Thoracic aorta (tissue), 2 donors: ENCODE measurements at regions not wholly inside any gene's neighbourhood (a gene's known extent, or its start where the extent isn't known, plus 50 kb on each side); places are given as distances from the start of the nearest gene placed in this dataset.

ENCODE experiments used
- ATAC-seq: fragments of 150-250 bp; one replicate; pipeline ENCODE4 v1.8.0; 2017; ENCODE audit warnings: low read depth; ENCODE audit not compliant: insufficient number of reproducible peaks, low FRiP score
- DNase-seq: peaks from one replicate; pipeline ENCODE4 v3.0.0-alpha.2; 2020; ENCODE audit warnings: low spot score
- H3K27ac ChIP-seq, 2 donors: fragments of 200-600 bp; sonication (generic); 1 replicate in 1 of 2; 2 replicates in 1 of 2; pipeline ENCODE4 v1.5.1; 2016; ENCODE audit warnings: mild to moderate bottlenecking in 2 of 2, moderate library complexity in 2 of 2
- H3K27me3 ChIP-seq: fragments of 200-600 bp; sonication (generic); replicated peaks from 2 replicates; pipeline ENCODE4 v1.6.0; 2016; ENCODE audit warnings: mild to moderate bottlenecking; ENCODE audit not compliant: insufficient read depth
- H3K36me3 ChIP-seq: fragments of 200-600 bp; sonication (generic); one replicate; pipeline ENCODE4 v1.5.1; 2016
- H3K4me1 ChIP-seq, 2 donors: fragments of 200-600 bp; sonication (generic); 1 replicate in 1 of 2; 2 replicates in 1 of 2; pipeline versions ENCODE4 v1.5.1 to v1.6.0; 2016; ENCODE audit warnings: low read depth in 2 of 2, mild to moderate bottlenecking in 1 of 2; ENCODE audit not compliant: control insufficient read depth in 1 of 2
- H3K4me3 ChIP-seq: fragments of 200-600 bp; sonication (generic); 2 replicates; pipeline ENCODE4 v1.5.1; 2016; ENCODE audit warnings: mild to moderate bottlenecking
- H3K9me3 ChIP-seq: fragments of 200-600 bp; sonication (generic); 2 replicates; pipeline ENCODE4 v1.5.1; 2016
- CTCF ChIP-seq: fragments of 200-600 bp; sonication (generic); IDR thresholded peaks from one replicate; pipeline ENCODE4 v1.5.1; 2019; ENCODE audit warnings: antibody characterized with exemption

DNA sequence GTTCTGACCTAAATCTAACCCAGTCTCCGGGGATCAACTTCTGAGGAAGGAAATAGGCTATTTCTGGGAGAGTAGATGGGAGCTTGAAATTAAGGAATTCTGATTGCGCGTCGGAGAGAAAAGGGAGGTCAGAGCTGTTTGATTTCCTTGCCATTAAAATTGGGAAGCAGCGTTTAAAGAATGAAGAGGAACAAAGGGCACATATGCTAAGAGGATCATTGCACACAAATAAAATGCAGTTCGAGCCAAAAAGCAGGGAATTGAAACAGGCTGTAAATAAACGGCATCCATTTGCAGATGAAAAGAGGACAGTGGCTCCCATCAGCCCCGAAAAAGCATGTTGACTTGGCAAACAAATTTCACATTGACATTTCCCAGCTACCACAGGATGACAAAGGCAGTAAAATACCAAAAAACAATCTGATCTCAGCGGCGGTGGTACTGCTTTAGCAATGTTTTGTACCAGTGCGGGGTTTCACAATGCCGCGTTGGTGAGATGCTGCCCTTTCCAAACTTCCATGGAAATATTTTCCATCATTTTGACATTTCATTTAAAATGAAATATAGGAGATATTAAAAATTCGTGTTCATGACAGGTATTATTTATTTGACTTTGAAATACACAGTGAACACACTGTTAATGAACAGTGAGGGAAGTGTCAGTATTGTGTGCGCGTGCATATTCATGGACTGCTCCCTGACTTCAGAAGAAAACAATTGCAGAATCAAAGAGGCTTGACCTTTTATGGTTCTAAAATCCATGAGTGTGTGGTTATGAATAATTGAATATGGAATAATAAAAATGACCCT is 108.8 kb downstream of the SQOR start:
- DNase-seq (no peak), ATAC-seq (no peak)
- no peak for TF ChIP-seq CTCF
- no peaks in the 10 kb centered on the region for H3K27me3 ChIP-seq
- no peaks in the 10 kb centered on the region for H3K9me3 ChIP-seq
- H3K4me3 ChIP-seq: no peak overlapping the region
- H3K4me1 ChIP-seq: no peaks in the 10 kb centered on the region
- no peak overlapping the region for H3K27ac ChIP-seq
- no peaks in the 10 kb centered on the region for H3K36me3 ChIP-seq

DNA sequence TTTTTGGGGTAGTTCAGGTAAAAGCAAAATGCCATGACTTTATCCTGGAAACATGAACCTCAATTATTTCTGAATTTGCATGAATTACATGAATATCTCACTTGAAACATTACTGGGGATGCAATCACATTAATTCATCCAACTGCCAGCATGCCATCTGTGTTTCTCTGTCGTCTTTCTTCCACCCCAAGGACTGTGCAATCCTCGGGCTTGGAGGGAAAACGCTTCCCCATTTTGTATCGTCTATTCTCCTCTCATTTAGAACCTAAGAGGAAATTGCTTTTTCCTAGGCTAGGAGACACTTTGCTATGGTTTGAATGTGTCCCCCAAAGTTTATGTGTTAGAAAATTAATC is 109.4 kb downstream of the SQOR start:
- TF ChIP-seq CTCF: no peak
- Histone ChIP-seq H3K9me3 (no peaks in the 10 kb centered on the region), H3K4me1 (no peaks in the 10 kb centered on the region), H3K4me3 (no peak overlapping the region), H3K27ac (no peak overlapping the region), H3K36me3 (no peaks in the 10 kb centered on the region), H3K27me3 (no peaks in the 10 kb centered on the region)
- ATAC-seq (no peak), DNase-seq (no peak)

DNA sequence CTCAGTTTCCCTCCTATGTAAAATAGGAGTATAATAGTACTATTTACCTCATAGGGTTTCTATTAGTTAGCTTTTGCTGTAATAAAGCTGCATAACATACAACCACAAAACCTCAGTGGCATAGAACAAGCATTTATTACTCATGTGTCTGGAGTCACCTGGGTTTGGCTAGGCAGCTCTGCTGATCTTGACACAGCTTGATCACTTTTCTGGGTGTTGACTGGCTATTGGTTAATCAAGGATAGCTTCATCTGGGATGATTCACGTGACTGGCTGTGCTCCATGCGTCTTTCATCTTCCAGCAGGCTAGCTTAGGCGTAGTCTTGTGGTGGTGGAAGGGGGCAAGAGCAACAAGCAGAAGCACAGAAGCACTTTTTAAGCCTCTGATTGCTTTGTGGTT is 112.6 kb downstream of the SQOR start:
- no peaks in the 10 kb centered on the region for H3K9me3 ChIP-seq
- TF ChIP-seq CTCF: no peak
- no peaks in the 10 kb centered on the region for H3K4me1 ChIP-seq
- DNase-seq (no peak), ATAC-seq (no peak)
- no peak overlapping the region for H3K27ac ChIP-seq
- H3K36me3 ChIP-seq: no peaks in the 10 kb centered on the region
- no peaks in the 10 kb centered on the region for H3K27me3 ChIP-seq
- H3K4me3 ChIP-seq: no peak overlapping the region

DNA sequence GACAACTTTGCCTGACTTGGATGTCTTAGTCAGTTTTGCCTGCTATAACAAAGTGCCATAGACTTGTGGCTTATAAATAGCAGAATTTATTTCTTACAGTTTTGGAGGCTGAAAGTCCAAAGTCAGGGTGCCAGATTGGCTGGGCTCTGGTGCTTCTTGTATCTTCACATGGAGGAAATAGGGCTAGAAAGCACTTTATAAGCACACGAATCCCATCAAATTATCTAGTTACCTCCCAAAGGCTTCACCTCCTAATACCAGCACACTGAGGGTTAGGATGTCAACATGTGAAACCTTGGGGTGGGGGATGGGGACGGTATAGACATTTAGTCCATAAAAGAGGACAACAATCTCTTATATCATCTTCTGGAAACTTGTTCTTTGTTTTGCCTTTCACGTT is 116.8 kb downstream of the SQOR start:
- Histone ChIP-seq H3K4me1 (no peaks in the 10 kb centered on the region), H3K36me3 (no peaks in the 10 kb centered on the region), H3K4me3 (no peak overlapping the region), H3K27me3 (no peaks in the 10 kb centered on the region), H3K9me3 (no peaks in the 10 kb centered on the region), H3K27ac (no peak overlapping the region)
- no peak for TF ChIP-seq CTCF
- no peak for DNase-seq
- no peak for ATAC-seq

GRCh38 chr15:45759936-45760335 is 125.1 kb downstream of the SQOR start:
- Histone ChIP-seq H3K4me3 (no peak overlapping the region), H3K36me3 (no peaks in the 10 kb centered on the region), H3K27ac (no peak overlapping the region), H3K9me3 (no peaks in the 10 kb centered on the region), H3K4me1 (no peaks in the 10 kb centered on the region), H3K27me3 (no peaks in the 10 kb centered on the region)
- ATAC-seq (no peak), DNase-seq (no peak)
- TF ChIP-seq CTCF: no peak
